ENCODE measurements at regions not wholly inside any gene's neighbourhood (a gene's known extent, or its start where the extent isn't known, plus 50 kb on each side); places are given as distances from the start of the nearest gene placed in this dataset.

DNA sequence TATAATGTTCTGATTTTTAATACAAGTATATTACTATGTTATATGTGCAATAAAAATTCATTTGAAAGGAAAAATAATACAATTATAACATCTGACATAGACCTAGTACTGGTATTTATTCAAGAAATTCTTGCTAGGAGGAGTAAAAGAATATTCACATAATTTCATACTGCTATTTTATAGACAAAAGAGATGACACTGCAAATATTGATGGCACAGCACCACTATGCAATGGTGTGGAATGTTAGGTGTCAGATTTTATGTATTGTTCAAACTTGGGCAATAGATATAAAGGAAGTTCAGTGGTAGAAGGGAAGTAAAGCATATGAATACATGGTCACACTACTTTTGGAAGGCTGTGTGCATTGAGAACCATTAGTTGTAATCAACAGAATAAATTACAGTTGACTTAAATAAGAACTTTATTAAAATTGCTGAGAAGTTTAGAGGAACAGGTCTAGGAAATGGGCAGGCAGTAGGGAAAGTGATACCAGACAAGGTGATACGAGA, 143.9 kb downstream of the OR2K2 start:
- TF ChIP-seq POLR2A (IDR thresholded peaks at IDR 0.05) (no peak), CTCF (IDR thresholded peaks at IDR 0.05) (no peak)
